ENCODE measurements at regions not wholly inside any gene's neighbourhood (a gene's known extent, or its start where the extent isn't known, plus 50 kb on each side); places are given as distances from the start of the nearest gene placed in this dataset.

DNA sequence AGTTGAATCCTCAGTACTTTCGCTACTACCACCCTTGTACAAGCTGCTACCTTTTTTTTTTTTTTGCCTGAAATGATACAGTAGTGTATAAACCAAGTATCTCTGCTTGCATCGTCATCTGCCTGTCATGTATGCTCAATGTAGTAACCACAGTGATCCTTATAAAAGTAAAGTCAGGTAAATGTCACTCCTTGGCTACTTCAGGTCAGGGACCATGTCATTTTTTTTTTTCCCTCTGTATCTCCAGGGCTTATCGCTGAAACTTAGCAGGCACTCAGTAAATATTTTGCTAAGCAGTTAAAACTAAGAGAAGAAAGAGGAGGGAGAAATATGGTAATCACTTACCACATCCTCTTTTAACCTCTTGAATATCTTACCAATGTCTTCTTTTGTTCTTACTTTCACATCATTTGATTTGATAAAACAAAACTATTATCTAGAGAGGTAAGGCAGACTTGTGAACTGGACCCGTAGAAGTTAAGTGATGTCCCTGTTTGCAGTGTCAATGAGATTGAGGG is 96.8 kb upstream of the KLF12 start:
- TF ChIP-seq, protein P1, sequence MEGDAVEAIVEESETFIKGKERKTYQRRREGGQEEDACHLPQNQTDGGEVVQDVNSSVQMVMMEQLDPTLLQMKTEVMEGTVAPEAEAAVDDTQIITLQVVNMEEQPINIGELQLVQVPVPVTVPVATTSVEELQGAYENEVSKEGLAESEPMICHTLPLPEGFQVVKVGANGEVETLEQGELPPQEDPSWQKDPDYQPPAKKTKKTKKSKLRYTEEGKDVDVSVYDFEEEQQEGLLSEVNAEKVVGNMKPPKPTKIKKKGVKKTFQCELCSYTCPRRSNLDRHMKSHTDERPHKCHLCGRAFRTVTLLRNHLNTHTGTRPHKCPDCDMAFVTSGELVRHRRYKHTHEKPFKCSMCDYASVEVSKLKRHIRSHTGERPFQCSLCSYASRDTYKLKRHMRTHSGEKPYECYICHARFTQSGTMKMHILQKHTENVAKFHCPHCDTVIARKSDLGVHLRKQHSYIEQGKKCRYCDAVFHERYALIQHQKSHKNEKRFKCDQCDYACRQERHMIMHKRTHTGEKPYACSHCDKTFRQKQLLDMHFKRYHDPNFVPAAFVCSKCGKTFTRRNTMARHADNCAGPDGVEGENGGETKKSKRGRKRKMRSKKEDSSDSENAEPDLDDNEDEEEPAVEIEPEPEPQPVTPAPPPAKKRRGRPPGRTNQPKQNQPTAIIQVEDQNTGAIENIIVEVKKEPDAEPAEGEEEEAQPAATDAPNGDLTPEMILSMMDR (IDR thresholded peaks at IDR 0.05) = no peak
- no peak for TF ChIP-seq POLR2A (IDR thresholded peaks at IDR 0.05)
- 74 to 80% methylated on average over 4 of the region's 4 CpGs for WGBS, 2 donors
- Histone ChIP-seq H3K4me3 (replicated peaks in 1 of 3) (no peak overlapping the region), H3K4me1 (no peaks in the 10 kb centered on the region), H3K27me3 (no peaks in the 10 kb centered on the region), H3K36me3 (no peaks in the 10 kb centered on the region), H3K9me3 (no peaks in the 10 kb centered on the region), H3K27ac (no peak overlapping the region)
- no peak for DNase-seq
- intact Hi-C loops (cut with DNase I) = no loop called here

DNA sequence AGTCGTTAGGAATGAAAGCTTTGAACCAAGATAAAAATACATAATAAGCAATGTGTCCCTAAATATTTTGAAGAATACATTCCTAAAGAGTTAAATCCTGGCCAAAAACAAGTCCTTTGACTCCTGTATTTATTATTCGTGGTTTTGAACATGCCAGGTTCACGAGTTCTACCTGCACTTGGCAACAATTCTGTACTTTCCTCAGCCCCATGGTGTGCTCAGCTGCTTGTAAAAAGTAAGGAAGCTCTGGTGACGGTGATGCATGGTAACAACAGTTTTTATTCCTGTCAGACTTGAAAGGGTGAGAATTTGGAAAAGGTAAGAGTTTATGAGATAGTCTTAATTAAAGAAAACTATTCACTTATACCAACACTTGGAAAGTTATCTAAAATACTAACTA is 95.0 kb upstream of the KLF12 start:
- H3K4me1 ChIP-seq = no peaks in the 10 kb centered on the region
- no peaks in the 10 kb centered on the region for H3K36me3 ChIP-seq
- intact Hi-C loops (cut with DNase I) = no loop called here
- no peak overlapping the region for H3K4me3 ChIP-seq (replicated peaks in 1 of 3)
- DNase-seq = no peak
- H3K27ac ChIP-seq = no peak overlapping the region
- no peaks in the 10 kb centered on the region for H3K9me3 ChIP-seq
- no peaks in the 10 kb centered on the region for H3K27me3 ChIP-seq
- TF ChIP-seq POLR2A (IDR thresholded peaks at IDR 0.05) = no peak
- TF ChIP-seq, protein P1 (IDR thresholded peaks at IDR 0.05) = no peak
- WGBS, 2 donors = 68 to 82% methylated on average over 4 of the region's 4 CpGs

DNA sequence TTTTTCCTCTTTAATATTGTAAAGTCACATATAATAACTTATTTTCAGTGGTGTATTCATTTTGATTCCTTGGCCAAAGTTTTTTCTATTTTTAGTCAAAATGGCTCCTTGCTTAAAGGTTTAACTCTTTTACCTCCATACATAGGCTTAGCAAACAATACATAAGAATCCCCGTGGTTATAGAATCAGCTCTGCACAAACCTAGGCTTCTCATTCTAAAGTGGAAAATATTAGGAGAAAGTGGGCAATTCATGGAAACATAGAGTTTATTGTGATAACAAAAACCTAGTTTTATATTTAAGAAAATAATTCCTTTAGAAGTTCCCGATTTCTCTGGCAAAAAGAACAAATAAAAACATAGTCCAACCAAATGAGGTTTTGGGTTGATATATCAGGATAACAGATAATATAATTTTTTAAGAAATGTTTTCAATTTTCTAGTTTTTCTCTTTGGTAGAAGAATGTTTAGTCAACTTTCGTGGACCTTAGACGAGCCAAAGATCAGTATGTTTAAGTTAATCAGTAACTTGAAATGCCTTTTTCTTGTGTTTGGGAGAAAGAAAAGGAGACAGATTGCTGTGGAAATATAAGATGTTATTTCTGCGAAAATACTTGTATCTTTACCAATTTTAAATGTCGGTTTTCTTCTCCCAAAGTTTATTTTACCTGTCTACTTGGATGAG is 93.4 kb upstream of the KLF12 start:
- DNase-seq = no peak
- intact Hi-C loops (cut with DNase I) = no loop called here
- 83 to 87% methylated on average over 6 of the region's 6 CpGs for WGBS, 2 donors
- Histone ChIP-seq H3K27me3 (no peaks in the 10 kb centered on the region), H3K9me3 (no peaks in the 10 kb centered on the region), H3K27ac (no peak overlapping the region), H3K4me3 (replicated peaks in 1 of 3) (no peak overlapping the region), H3K36me3 (no peaks in the 10 kb centered on the region), H3K4me1 (no peaks in the 10 kb centered on the region)
- TF ChIP-seq, protein P1 (IDR thresholded peaks at IDR 0.05) = no peak
- no peak for TF ChIP-seq POLR2A (IDR thresholded peaks at IDR 0.05)

DNA sequence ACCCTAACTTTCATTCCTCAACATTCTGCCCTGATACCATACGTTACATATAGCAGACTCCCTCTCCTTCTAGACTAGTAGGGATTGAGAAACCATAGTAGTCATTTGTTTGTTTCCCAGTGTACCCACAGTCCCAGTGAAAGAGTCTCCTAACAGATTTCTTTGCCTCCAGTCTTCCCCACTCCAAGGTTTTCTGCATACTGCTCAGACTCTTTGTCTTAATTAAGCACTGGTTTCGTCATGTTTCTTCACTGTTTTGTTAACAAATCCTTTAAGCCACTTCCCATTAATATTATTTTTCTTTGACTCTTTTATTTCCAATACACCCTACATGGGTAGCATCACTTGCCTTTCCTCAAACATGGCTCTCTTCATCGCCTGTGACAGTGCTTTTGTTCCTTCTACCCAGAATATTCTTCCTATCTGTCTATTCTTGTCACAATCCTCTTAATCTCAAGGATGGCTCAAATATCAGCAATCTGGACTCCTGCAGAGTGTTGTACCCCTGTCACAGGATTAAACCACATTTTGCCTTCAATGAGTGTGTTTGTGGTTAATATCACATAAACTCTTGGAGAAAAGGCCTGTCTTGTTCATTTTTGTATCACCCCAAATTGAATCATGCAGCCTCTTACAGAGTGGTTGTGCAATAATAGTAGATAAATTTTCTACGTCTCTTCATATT is 92.7 kb upstream of the KLF12 start:
- intact Hi-C loops (cut with DNase I) = no loop called here
- no peak for DNase-seq
- no peaks in the 10 kb centered on the region for H3K27me3 ChIP-seq
- H3K36me3 ChIP-seq = no peaks in the 10 kb centered on the region
- no peak overlapping the region for H3K4me3 ChIP-seq (replicated peaks in 1 of 3)
- TF ChIP-seq, protein P1 (IDR thresholded peaks at IDR 0.05) = no peak
- no peak for TF ChIP-seq POLR2A (IDR thresholded peaks at IDR 0.05)
- 89 to 93% methylated on average over 4 of the region's 4 CpGs for WGBS, 2 donors
- no peak overlapping the region for H3K27ac ChIP-seq
- no peaks in the 10 kb centered on the region for H3K4me1 ChIP-seq
- H3K9me3 ChIP-seq = no peaks in the 10 kb centered on the region

DNA sequence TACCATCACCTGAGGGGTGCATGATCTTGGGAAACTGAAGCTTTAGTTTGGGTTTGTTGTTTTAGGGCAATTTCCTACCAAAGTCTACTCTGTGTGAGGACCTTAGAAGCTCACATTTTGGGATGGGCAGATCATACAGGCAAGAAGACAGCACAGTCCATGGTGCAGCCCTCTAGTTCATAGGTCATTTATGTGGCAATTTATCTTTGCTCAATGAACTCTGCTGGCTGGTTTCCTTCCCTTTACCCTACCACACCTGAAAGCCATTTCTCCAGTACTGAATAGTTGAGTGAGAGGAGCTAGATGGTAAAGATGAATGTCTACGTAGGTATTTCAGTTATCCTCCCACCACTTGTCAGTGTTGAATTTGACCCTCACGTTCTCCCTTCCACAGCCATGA is 87.5 kb upstream of the KLF12 start:
- TF ChIP-seq POLR2A (IDR thresholded peaks at IDR 0.05) = no peak
- TF ChIP-seq, protein P1 (IDR thresholded peaks at IDR 0.05) = no peak
- no peak for DNase-seq
- Histone ChIP-seq H3K4me3 (replicated peaks in 1 of 3) (no peak overlapping the region), H3K27ac (no peak overlapping the region), H3K27me3 (no peaks in the 10 kb centered on the region), H3K4me1 (no peaks in the 10 kb centered on the region), H3K36me3 (no peaks in the 10 kb centered on the region), H3K9me3 (no peaks in the 10 kb centered on the region)
- 60 to 74% methylated on average over 2 of the region's 2 CpGs for WGBS, 2 donors
- intact Hi-C loops (cut with DNase I) = no loop called here
